ENCODE measurements at regions not wholly inside any gene's neighbourhood (a gene's known extent, or its start where the extent isn't known, plus 50 kb on each side); places are given as distances from the start of the nearest gene placed in this dataset.

GRCh38 chr13:80572308-80572922, 231.5 kb upstream of the SPRY2 start:
- H3K4me1 ChIP-seq (ENCODE audit: control insufficient read depth in 2 of 2, insufficient read depth in 2 of 2, low read length in 2 of 2): no peaks in the 10 kb centered on the region
- no peak overlapping the region for H3K9ac ChIP-seq (ENCODE audit: low read depth in 1 of 2, low read length in 2 of 2)
- H3K27ac ChIP-seq (ENCODE audit: low read depth in 2 of 2, low read length in 2 of 2): no peak overlapping the region
- no peak overlapping the region for H3K4me3 ChIP-seq (ENCODE audit: low read length in 2 of 2)
- no peaks in the 10 kb centered on the region for H3K36me3 ChIP-seq (ENCODE audit: control insufficient read depth in 2 of 2, insufficient read depth in 2 of 2, low read length in 2 of 2)
- no peaks in the 10 kb centered on the region for H3K9me3 ChIP-seq (ENCODE audit: control insufficient read depth in 2 of 2, low read length in 2 of 2)
- no peaks in the 10 kb centered on the region for H3K27me3 ChIP-seq (ENCODE audit: control insufficient read depth in 2 of 2, insufficient read depth in 2 of 2, low read length in 2 of 2)

DNA sequence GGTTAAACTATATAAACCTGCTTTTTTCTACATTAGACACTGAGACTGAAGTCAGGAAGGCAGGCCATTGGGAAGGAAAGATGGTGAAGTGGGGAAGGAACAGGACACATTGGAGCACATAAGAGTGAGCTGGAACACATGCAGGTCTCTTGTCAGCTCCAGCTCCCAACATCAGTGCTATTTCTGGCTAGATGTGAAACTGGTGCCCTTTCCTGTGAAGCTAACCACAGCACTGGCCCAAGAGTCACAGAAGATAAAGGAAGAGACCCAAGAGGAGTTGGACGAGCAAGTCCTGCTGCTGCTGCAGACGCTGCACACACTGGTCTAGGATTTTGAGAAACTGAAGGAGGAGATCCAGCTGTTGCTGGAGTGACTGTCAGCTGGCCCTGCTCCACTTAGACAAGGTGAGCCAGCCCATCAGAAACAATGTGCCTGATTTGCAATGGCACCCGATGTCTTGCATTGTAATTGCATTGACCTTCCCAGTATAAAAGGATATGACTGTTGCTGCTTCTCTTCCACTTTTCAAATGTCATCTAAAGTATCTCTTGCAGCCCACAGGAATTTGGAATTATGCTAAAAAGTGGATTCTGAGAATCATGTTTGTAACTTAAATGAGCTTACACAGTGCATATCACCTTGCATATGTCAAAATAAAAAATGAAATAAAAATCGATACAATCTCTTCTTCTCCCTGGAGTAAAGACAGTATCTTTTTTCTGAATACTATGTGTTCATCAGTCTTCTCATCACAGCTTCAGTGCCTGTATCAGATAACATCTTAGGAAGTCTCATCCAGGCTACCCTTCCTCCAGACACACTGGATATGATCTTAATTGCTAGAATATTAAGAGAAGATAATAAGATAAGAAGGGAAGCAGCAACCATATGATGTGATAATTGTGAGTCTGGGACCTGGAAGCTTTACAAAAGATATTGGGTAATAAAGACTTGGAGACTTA, 230.7 kb upstream of the SPRY2 start:
- Histone ChIP-seq H3K4me3 (ENCODE audit: low read length in 2 of 2) (no peak overlapping the region), H3K27ac (ENCODE audit: low read depth in 2 of 2, low read length in 2 of 2) (no peak overlapping the region), H3K9me3 (ENCODE audit: control insufficient read depth in 2 of 2, low read length in 2 of 2) (no peaks in the 10 kb centered on the region), H3K27me3 (ENCODE audit: control insufficient read depth in 2 of 2, insufficient read depth in 2 of 2, low read length in 2 of 2) (no peaks in the 10 kb centered on the region), H3K9ac (ENCODE audit: low read depth in 1 of 2, low read length in 2 of 2) (no peak overlapping the region), H3K36me3 (ENCODE audit: control insufficient read depth in 2 of 2, insufficient read depth in 2 of 2, low read length in 2 of 2) (no peaks in the 10 kb centered on the region), H3K4me1 (ENCODE audit: control insufficient read depth in 2 of 2, insufficient read depth in 2 of 2, low read length in 2 of 2) (no peaks in the 10 kb centered on the region)

DNA sequence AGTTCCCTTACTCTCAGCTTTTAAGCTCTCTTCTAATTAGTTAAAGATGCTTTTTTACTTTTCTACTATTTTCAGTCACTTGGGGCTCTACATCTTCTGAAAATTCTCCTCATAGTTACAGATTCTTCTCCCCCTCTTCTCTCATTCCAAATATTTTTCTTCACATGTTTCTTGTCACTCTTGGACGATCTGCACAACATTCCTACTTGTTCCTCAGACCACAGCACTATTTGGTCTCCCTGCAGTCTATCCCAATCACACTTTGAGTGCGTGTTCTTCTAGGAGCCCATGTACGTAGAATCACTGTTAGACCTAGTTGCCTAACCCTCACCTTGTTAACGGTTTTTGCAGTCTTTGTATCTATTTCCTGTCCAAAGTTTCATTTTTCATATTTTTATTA, 222.5 kb upstream of the SPRY2 start:
- no peak overlapping the region for H3K4me3 ChIP-seq (ENCODE audit: low read length in 2 of 2)
- H3K36me3 ChIP-seq (ENCODE audit: control insufficient read depth in 2 of 2, insufficient read depth in 2 of 2, low read length in 2 of 2): no peaks in the 10 kb centered on the region
- no peaks in the 10 kb centered on the region for H3K27me3 ChIP-seq (ENCODE audit: control insufficient read depth in 2 of 2, insufficient read depth in 2 of 2, low read length in 2 of 2)
- H3K9me3 ChIP-seq (ENCODE audit: control insufficient read depth in 2 of 2, low read length in 2 of 2): no peaks in the 10 kb centered on the region
- no peak overlapping the region for H3K27ac ChIP-seq (ENCODE audit: low read depth in 2 of 2, low read length in 2 of 2)
- peaks cover 0 to 2% of the 10 kb centered on the region in 2 donors for H3K4me1 ChIP-seq (ENCODE audit: control insufficient read depth in 2 of 2, insufficient read depth in 2 of 2, low read length in 2 of 2)
- H3K9ac ChIP-seq (ENCODE audit: low read depth in 1 of 2, low read length in 2 of 2): no peak overlapping the region

DNA sequence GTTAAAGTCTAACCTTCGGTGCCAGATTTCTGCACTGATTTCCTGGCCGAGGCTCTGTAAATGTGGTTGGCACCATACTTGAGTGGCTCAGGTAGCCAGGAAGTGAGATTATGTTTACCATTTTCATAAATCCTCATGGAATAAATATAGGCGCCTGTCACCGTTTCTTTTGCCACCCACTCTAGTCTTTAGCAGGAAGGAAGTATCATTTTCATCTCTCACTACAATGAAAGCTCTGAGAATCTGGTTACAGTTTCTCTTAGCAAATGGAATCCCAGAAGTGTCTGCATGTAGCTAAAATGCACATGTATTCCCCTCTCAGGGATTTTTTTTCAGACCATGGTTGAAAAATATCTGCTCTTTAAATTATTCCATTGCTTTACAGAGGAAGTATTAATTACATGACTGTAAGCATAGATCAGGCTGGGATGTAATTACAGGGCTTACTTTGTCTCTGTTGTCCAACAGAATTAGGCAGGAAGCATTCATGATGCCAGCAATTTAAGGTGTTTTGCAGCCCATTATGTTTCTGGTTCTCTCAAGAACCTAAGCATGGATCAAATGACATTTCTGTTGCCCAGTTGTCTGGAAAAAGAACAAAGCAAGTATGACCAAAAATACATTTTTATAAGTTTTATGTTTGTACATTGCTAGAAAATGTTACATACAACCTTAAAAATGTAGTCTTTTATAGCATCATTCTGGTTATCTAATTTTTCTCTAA, 221.7 kb upstream of the SPRY2 start:
- H3K4me3 ChIP-seq (ENCODE audit: low read length in 2 of 2): no peak overlapping the region
- peaks cover 0 to 2% of the 10 kb centered on the region in 2 donors for H3K4me1 ChIP-seq (ENCODE audit: control insufficient read depth in 2 of 2, insufficient read depth in 2 of 2, low read length in 2 of 2)
- H3K9me3 ChIP-seq (ENCODE audit: control insufficient read depth in 2 of 2, low read length in 2 of 2): no peaks in the 10 kb centered on the region
- H3K27ac ChIP-seq (ENCODE audit: low read depth in 2 of 2, low read length in 2 of 2): no peak overlapping the region
- H3K27me3 ChIP-seq (ENCODE audit: control insufficient read depth in 2 of 2, insufficient read depth in 2 of 2, low read length in 2 of 2): no peaks in the 10 kb centered on the region
- no peak overlapping the region for H3K9ac ChIP-seq (ENCODE audit: low read depth in 1 of 2, low read length in 2 of 2)
- no peaks in the 10 kb centered on the region for H3K36me3 ChIP-seq (ENCODE audit: control insufficient read depth in 2 of 2, insufficient read depth in 2 of 2, low read length in 2 of 2)

DNA sequence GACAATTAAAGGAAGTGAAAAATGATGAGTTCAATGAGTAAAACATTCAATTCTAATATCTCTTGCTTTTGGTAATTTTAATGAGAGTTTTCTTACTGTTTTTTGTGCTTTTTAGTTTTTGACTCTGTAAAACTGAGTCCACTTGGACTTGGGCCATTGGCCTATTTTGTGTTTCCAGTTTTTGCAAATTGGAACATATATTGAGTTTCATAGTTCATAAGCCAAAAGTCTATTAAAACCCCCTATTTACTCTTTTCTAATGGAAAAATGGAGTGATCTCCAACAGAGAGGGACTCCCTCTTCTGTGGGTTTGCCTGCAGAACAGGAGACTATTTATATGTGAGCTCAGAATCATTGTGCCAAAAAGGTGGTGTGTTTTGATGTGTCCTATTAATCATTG, 219.7 kb upstream of the SPRY2 start:
- no peak overlapping the region for H3K9ac ChIP-seq (ENCODE audit: low read depth in 1 of 2, low read length in 2 of 2)
- no peaks in the 10 kb centered on the region for H3K9me3 ChIP-seq (ENCODE audit: control insufficient read depth in 2 of 2, low read length in 2 of 2)
- no peak overlapping the region for H3K4me3 ChIP-seq (ENCODE audit: low read length in 2 of 2)
- no peaks in the 10 kb centered on the region for H3K27me3 ChIP-seq (ENCODE audit: control insufficient read depth in 2 of 2, insufficient read depth in 2 of 2, low read length in 2 of 2)
- no peak overlapping the region for H3K27ac ChIP-seq (ENCODE audit: low read depth in 2 of 2, low read length in 2 of 2)
- H3K4me1 ChIP-seq (ENCODE audit: control insufficient read depth in 2 of 2, insufficient read depth in 2 of 2, low read length in 2 of 2): peaks cover 0 to 2% of the 10 kb centered on the region in 2 donors
- H3K36me3 ChIP-seq (ENCODE audit: control insufficient read depth in 2 of 2, insufficient read depth in 2 of 2, low read length in 2 of 2): no peaks in the 10 kb centered on the region

DNA sequence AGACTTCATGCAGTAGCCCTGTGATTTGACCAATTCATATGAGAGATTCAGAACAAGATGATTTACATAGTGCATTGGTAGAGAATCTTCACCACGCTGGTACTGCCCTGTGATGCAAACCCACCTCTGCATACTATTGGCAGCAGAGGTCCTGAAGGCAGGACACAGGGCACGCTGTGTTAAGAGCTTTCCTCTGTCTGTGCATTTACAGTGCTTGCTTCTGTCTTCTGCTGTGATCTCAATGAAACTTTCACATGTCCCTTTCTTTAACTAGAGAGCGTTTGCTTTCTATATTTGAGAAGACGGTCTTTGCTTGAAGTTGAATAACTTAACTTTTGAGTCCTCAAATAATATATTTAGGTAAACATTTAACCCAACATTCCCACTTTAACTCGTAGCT, 219.0 kb upstream of the SPRY2 start:
- no peaks in the 10 kb centered on the region for H3K27me3 ChIP-seq (ENCODE audit: control insufficient read depth in 2 of 2, insufficient read depth in 2 of 2, low read length in 2 of 2)
- H3K9ac ChIP-seq (ENCODE audit: low read depth in 1 of 2, low read length in 2 of 2): no peak overlapping the region
- no peaks in the 10 kb centered on the region for H3K9me3 ChIP-seq (ENCODE audit: control insufficient read depth in 2 of 2, low read length in 2 of 2)
- H3K4me1 ChIP-seq (ENCODE audit: control insufficient read depth in 2 of 2, insufficient read depth in 2 of 2, low read length in 2 of 2): peaks cover 0 to 2% of the 10 kb centered on the region in 2 donors
- H3K4me3 ChIP-seq (ENCODE audit: low read length in 2 of 2): no peak overlapping the region
- no peaks in the 10 kb centered on the region for H3K36me3 ChIP-seq (ENCODE audit: control insufficient read depth in 2 of 2, insufficient read depth in 2 of 2, low read length in 2 of 2)
- H3K27ac ChIP-seq (ENCODE audit: low read depth in 2 of 2, low read length in 2 of 2): no peak overlapping the region

DNA sequence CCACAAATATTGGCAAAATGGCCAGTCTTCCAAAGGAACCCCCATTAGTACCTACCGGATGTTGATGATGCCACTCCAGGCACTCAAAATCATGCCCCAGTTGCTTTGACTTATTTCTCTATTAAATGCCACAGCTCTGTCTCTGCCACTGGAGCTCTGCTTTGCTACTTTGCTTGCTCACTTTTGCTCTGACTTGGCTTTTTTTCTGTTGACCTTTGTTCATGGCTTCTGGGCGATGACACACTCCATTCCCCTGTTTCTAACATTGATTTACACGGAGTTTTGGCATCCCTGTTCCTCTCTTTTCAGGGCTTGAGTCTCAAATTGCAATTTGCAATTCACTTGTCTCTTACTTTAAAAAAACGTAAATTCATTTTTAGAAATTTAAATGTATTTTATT, 217.1 kb upstream of the SPRY2 start:
- no peaks in the 10 kb centered on the region for H3K36me3 ChIP-seq (ENCODE audit: control insufficient read depth in 2 of 2, insufficient read depth in 2 of 2, low read length in 2 of 2)
- no peak overlapping the region for H3K9ac ChIP-seq (ENCODE audit: low read depth in 1 of 2, low read length in 2 of 2)
- no peaks in the 10 kb centered on the region for H3K9me3 ChIP-seq (ENCODE audit: control insufficient read depth in 2 of 2, low read length in 2 of 2)
- H3K27ac ChIP-seq (ENCODE audit: low read depth in 2 of 2, low read length in 2 of 2): no peak overlapping the region
- H3K27me3 ChIP-seq (ENCODE audit: control insufficient read depth in 2 of 2, insufficient read depth in 2 of 2, low read length in 2 of 2): no peaks in the 10 kb centered on the region
- peaks cover 0 to 2% of the 10 kb centered on the region in 2 donors for H3K4me1 ChIP-seq (ENCODE audit: control insufficient read depth in 2 of 2, insufficient read depth in 2 of 2, low read length in 2 of 2)
- H3K4me3 ChIP-seq (ENCODE audit: low read length in 2 of 2): no peak overlapping the region

GRCh38 chr13:80555796-80556678, 215.1 kb upstream of the SPRY2 start:
- no peaks in the 10 kb centered on the region for H3K4me1 ChIP-seq (ENCODE audit: control insufficient read depth in 2 of 2, insufficient read depth in 2 of 2, low read length in 2 of 2)
- no peaks in the 10 kb centered on the region for H3K27me3 ChIP-seq (ENCODE audit: control insufficient read depth in 2 of 2, insufficient read depth in 2 of 2, low read length in 2 of 2)
- H3K27ac ChIP-seq (ENCODE audit: low read depth in 2 of 2, low read length in 2 of 2): no peak overlapping the region
- H3K4me3 ChIP-seq (ENCODE audit: low read length in 2 of 2): no peak overlapping the region
- H3K9me3 ChIP-seq (ENCODE audit: control insufficient read depth in 2 of 2, low read length in 2 of 2): no peaks in the 10 kb centered on the region
- no peaks in the 10 kb centered on the region for H3K36me3 ChIP-seq (ENCODE audit: control insufficient read depth in 2 of 2, insufficient read depth in 2 of 2, low read length in 2 of 2)
- H3K9ac ChIP-seq (ENCODE audit: low read depth in 1 of 2, low read length in 2 of 2): no peak overlapping the region

DNA sequence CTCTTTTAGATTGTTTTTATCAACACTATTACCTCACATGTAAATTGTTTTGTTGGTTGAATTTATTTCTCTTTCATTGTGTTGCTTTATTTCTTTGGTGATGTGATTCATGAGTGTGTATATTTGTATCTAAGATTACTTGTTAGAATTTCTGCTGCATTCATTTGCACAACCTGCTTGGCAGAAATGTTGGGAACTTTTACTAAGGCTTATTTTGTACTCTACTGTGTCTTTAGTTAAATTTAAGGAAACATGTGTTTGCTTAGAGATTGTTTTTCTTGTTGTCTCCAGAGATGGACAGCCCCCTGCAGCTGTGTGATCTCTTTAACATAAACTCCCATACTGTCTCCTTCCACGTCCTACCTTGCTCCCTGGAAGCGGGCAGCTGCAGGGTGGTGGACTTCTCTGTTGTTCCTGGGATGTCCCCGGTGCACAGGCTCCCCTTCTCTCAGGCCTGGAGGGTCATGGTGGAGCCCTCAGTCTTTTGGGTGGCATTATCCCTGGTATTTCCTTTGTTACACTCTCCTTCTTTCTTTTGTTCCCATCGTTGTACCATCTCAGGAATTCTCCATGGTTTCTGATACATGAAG, 212.0 kb upstream of the SPRY2 start:
- no peaks in the 10 kb centered on the region for H3K36me3 ChIP-seq (ENCODE audit: control insufficient read depth in 2 of 2, insufficient read depth in 2 of 2, low read length in 2 of 2)
- peaks cover 0 to under 1% of the 10 kb centered on the region in 2 donors for H3K4me1 ChIP-seq (ENCODE audit: control insufficient read depth in 2 of 2, insufficient read depth in 2 of 2, low read length in 2 of 2)
- H3K9me3 ChIP-seq (ENCODE audit: control insufficient read depth in 2 of 2, low read length in 2 of 2): no peaks in the 10 kb centered on the region
- H3K27me3 ChIP-seq (ENCODE audit: control insufficient read depth in 2 of 2, insufficient read depth in 2 of 2, low read length in 2 of 2): no peaks in the 10 kb centered on the region
- no peak overlapping the region for H3K4me3 ChIP-seq (ENCODE audit: low read length in 2 of 2)
- H3K27ac ChIP-seq (ENCODE audit: low read depth in 2 of 2, low read length in 2 of 2): no peak overlapping the region
- H3K9ac ChIP-seq (ENCODE audit: low read depth in 1 of 2, low read length in 2 of 2): no peak overlapping the region

Measured in mucosa of rectum (tissue), 2 donors.